ENCODE measurements at regions not wholly inside any gene's neighbourhood (a gene's known extent, or its start where the extent isn't known, plus 50 kb on each side); places are given as distances from the start of the nearest gene placed in this dataset.
"Not testable (repeated sequence)": the region's sequence is repeated elsewhere in the genome, so short reads cannot be mapped to it uniquely, and the experiment has no call there.

DNA sequence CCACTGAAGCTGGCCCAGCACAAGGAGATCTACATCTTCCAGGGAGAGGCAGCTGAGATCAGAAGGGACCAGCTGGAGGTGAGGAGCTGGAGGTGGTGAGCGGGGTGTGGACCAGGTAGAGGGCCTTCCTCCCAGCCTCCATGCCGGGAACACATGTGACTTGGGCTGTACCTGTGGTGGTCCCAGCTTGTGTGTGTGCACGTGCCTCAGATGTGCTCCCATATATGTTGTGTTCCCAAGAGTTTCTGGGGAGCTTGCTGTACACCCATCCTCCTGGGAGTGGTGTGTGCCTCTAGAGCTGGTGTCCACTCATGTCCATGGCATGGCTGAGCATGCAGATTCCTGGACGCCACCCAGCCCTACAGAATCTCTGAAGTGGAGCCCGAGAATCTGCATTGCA lies 183.7 kb upstream of the AKAP13 start:
- DNase-seq (ENCODE audit: low spot score) = not testable (repeated sequence)

DNA sequence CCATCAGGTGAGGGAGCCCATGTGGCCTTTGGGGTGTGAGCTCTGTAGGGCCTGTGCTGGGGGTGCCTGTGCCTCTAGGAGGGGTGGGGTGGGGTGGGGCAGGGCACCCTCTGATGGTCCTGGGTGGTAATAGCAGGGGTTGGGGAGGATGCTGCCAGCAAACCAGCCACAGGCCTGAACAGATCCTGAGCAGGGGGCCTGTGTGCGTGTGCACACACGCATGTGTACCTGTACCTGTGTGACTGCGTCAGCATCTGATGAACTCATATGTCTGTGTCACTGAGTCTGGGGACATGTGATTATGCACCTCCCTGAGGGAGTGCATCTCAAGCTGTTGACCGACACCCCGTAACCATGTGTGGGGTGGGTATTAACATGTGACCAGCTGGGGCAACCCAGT lies 182.8 kb upstream of the AKAP13 start:
- not testable (repeated sequence) for DNase-seq (ENCODE audit: low spot score)

DNA sequence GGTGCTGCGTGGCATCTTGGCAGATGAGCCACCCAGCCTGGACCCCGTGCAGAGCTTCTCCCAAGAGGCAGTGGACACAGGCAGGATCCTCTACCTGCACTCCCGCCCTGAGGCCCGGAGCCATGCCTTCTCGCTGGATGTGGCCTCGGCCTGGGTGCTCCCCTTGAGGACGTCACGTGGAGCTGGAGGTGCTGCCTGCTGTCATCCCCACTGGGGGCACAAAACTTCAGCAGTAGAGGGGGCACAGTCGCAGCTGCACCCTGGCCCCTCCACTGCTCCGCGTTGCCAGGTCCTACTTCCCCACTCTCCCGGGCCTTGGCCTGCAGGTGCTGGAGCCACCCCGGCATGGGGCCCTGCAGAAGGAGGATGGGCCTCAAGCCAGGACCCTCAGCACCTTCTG lies 182.0 kb upstream of the AKAP13 start:
- not testable (repeated sequence) for DNase-seq (ENCODE audit: low spot score)

DNA sequence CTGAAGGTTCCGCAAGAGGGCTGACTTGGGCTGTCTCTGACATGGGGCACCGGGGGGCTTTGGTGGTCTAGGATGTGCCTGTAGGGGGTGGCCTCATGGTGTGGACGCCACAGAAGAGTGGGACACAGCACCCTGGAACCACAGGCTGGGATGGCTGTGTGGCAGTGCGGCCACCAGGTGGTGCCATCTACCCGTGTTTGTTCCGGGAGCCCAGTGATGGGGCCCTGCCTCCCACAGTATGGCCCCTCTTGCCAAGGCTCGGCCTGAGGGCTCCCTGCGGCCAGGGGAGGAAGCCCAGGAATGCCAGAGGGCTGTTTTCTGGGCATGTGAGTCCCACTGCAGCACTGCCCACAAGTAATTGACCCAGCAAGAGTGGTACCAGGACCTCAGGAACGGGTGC lies 180.2 kb upstream of the AKAP13 start:
- DNase-seq (ENCODE audit: low spot score) = not testable (repeated sequence)

DNA sequence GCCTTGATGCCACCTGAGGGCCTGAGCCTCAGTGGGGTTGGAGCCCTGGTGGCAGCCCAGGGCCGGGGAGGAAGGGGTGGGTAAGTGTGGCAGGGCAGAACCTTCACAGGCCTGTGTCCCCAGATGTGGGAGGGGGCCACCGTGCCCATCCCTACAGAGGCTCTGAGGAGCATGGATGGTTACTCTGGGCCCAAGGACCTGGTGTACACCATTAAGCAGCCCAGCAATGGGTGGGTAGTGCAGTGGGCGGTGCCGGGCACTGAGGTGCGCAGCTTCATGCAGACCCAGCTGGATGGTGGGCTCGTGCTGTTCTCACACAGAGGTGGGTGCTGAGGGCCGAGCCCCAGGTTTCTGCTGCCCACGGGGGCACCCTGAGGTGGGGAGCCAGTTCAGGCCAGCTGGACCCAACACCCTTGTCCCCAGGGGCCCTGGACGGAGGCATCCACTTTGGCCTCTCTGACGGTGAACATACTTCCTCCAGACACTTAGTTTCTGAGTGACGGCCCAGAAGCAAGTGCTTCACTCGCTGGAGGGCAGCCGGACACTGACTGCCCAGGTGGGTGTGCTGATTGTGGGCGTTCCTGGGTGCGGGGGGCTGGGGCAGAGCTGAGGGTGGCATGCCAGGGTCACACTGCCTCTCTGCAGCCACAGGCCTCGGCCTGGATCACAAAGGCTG lies 179.1 kb upstream of the AKAP13 start:
- not testable (repeated sequence) for DNase-seq (ENCODE audit: low spot score)

DNA sequence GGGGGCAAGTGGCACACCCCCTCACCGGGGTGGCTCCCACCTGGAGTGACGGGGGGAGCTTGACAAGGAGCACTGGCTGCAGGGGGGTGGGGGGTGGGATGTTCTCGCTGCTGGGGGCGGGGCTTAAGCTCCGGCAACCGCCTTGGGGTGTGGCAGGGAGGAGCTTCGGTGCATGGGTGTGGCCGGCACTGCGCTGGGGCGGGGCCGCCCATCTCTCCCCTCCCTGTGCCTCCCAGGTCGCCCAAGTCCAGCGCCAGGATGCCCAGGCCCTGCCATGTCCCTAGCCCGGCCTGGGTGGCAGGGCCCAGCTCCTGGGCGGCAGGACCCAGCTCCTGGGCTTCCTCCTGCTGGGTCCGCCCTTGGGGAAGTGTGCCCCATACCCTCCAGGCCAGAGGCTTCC lies 175.9 kb upstream of the AKAP13 start:
- DNase-seq (ENCODE audit: low spot score) = not testable (repeated sequence)

DNA sequence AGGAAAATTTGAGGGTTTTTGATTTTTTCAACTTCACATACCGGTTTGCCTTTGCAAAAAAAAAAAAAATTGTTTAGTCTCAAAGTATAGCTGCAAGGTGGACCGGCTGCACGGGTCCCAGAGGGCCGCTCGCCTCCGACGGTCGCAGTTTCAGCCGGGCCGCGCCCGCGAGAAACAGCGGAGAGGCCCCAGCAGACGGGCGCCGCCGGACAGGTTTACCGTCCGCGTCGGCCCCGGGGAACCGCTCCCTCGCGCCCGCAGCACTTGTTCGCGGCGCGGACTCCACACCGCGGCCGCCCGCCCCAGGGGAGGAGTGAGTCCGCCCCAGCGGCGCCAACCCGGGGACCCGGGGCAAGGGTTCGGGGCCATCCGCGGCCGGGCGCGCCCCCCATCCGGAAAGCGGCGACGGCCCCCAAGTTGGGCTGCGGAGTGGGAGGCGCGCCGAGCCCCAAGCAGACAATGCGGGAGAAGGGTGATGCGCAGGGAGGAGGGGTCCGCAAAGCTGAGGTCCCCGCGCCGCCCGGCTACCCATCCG lies 146.5 kb upstream of the AKAP13 start:
- DNase-seq (ENCODE audit: low spot score) = not testable (repeated sequence)

DNA sequence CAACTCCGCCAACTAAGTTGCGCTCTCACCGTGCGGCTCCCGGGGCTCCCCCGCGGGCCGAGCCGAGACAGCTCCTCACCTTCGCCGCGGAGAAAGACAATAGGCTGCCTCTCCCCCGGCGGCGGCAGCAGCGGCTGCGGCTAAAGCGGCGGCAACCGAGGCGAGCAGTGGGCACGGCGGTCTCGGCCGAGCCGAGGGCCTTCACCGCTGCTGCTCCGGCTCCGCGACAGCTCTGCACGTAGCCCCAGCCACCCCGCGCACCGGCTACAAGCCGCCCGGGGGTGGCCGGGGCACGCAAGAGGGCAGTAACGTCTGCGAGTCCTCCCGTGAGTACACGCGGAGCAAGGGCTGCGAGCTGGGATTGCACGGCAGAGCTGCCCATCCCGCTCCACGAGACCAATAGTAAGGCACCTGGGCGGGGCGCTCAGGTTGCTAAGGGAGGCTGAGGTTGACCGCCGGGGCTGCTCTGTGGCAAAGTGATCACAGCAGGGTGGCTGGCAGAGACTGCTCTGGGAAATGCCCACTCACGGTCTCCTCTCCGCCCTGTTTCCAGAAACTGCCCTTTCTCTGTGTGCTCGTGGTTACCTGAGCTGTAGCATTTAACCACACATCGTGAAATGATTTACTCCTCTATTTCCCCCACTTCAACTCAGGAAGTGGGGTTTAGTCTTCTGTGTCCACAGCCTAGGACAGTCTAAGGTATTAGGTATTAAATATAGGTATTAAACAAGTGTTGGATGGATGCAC lies 145.8 kb upstream of the AKAP13 start:
- not testable (repeated sequence) for DNase-seq (ENCODE audit: low spot score)

DNA sequence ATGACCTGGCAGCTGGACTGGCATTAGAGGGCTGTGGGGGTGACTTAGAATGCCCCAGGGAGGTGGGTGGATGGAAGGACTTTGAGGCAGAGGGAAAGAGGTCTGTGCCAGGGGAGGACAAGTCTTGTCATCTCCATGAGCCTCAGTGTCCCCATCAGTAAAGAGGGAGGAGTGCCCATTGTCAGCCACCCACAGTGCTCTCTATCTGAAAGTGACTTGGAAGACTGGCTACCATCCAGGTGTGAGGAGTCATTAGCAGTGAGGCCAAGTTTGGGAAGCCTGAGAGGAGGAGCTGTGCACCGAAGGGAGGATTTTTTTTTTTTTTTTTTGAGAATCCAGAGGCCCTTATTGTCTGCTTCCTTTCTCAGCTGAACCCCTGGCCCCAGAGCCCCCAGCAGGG lies 136.3 kb upstream of the AKAP13 start:
- DNase-seq (ENCODE audit: low spot score) = not testable (repeated sequence)

DNA sequence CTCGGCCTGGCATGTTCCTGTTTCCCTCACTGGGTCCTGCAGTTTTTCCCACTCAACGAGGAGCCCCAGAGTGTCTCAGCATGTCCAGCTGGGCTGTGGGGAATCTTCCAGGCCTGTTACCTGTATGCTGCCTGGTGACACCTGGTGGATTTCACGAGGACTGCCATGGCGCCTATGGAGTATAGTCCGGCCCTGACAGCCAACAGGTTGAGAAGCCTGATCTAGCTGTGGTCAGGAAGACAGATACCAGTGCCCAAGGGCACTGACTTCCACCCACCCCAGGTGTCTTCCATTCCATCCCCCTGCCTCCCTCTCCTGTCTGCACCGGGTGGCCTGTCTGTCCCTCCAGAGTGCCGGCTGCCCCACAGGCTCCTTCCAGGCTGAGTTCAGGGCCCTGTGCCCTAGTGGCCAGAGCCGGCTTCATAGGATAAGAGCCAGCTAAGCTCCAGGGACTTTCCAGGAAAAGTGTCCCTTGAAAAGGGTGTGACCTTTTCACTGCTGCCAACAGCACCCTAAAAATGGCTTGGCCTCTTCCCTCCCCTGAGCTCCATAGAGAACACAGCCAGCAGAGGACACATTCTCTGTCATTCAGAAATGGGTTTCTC lies 129.4 kb upstream of the AKAP13 start:
- not testable (repeated sequence) for DNase-seq (ENCODE audit: low spot score)

DNA sequence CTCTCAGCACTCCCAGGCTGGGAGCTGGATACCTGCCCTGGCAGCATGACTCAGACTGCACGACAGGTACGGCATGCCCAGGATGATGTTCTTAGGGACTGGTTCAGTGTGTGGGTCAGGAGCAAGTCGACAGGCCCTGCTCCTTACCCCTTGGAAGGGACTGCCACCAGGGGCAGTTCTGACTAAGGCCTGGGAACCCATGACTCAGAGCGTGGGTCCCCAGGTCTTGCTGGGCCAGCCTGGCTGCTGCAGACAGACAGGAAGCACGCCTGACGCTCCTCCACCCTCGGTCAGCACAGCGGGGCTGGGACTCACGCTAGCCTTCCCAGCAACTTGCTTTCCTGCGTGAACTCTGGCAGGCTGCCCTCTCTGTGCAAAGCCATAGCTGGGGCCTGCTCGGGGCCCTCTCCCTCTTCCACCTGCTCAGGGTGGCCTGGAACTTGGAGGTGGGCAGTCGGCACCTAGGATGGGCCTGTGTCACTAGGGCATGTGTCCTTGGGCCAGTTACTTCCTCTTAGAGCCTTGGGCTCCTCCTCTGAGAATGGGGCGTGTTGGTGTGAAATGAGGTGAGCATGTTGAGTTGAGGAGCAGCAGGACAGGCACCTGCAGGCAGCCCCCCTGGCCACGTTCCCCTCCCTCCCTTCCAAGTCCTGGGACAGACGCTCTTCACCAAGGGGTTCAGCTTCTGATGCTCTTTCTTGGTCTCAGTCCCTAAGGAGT lies 127.0 kb upstream of the AKAP13 start:
- not testable (repeated sequence) for DNase-seq (ENCODE audit: low spot score)

DNA sequence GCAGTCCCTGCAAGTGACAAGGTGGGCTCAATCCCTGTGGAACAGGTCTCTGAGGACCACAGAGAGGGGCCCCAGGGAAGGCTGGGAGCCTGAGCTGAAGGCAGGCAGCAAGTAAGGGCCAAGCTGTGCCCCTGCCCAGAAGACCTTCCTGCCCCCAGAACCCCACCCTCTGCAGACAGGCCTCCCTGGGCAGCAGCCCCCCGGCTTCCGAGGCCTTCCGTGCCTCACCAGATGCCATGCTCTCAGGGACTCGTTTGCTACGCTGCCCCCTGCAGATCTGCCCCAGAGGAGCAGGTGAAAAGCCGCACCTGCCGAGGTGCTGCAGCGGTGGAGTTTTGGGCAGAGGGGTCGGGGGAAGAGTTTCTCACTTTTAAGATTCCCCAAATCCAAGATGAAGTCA lies 125.4 kb upstream of the AKAP13 start:
- DNase-seq (ENCODE audit: low spot score) = not testable (repeated sequence)

DNA sequence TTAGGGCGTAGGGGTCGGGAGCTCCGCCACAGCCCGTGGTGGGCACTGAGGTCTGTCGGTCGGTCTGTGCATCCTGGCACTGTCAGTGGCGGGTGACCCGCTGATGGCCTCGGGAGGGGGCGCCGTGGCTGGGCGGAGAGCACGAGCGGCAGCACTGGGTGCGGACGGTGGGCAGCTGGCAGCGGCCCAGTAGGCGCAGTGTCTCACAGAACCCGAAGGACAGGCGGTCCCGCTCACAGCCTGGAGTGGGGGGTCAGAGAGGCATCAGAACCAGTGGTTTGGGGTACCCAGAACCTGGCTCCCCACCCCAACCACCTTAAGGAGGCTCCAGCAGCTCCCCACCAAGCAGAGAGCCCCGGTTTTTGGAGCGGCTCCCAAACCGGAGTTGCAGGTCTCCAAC lies 124.9 kb upstream of the AKAP13 start:
- DNase-seq (ENCODE audit: low spot score) = not testable (repeated sequence)

DNA sequence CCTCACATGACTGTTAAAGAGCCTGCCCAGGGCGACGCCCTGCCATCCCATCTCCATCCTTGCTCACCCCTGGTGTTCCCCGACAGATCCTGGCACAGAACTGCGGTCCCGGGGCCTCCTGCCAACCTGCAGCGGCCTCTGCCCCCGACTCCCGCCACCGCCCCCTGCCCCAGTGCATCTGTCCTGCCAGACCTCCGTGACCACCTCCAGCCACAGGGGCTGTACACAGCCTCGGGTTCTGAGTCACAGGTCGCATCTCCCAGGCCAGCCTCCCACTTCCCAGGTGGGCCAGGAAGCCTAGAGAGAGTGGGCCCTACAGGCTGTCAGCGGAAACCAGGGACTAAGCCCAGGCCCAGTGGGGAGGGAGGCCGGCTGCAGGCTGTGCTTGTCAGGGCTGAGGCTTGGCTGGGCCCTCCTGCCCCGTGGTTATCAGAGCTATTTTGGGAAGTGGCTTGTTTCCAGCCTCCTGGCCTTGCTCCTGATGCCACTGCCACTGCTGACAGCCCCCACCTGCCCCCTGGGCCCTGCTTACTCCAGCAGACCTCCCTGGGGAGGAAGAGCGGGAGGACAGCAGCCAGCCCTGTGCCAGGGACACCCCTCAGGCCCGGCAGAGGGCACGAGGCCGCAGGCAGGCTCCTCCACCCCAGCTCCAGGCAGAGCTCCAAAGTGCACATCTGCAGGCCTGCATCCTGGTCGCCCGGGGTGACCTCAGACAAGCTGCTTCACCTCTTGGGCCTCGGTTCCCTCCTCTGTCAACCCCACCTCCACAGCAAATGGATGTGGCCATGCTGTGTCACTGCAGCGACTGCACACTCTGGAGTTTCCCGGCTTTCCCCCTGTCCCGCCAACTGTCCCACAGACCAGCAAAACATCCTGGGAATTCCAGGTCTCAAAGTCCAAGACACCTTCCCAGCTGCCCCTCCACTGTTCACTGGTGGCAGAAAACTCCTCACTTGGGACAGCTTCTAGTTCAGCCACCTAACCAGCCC lies 124.1 kb upstream of the AKAP13 start:
- DNase-seq (ENCODE audit: low spot score) = not testable (repeated sequence)

DNA sequence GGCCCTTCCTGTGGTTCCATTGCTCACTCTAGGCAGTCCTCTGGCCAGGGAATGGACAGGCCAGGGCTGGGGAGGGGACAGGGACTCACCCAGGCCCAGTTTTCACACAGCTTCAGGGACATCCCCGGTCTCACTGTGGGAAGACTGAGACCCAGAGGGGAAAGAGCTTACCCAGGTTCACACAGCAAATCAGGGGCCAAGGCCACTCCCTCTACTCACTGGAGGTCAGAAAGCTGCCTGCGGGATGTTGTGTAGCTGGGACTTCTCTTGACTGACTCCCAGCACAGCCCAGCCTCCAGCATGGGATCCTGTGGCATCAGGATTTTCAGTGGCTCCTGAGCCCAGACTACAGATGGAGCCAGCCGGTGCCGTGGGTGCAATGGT lies 122.3 kb upstream of the AKAP13 start:
- not testable (repeated sequence) for DNase-seq (ENCODE audit: low spot score)

DNA sequence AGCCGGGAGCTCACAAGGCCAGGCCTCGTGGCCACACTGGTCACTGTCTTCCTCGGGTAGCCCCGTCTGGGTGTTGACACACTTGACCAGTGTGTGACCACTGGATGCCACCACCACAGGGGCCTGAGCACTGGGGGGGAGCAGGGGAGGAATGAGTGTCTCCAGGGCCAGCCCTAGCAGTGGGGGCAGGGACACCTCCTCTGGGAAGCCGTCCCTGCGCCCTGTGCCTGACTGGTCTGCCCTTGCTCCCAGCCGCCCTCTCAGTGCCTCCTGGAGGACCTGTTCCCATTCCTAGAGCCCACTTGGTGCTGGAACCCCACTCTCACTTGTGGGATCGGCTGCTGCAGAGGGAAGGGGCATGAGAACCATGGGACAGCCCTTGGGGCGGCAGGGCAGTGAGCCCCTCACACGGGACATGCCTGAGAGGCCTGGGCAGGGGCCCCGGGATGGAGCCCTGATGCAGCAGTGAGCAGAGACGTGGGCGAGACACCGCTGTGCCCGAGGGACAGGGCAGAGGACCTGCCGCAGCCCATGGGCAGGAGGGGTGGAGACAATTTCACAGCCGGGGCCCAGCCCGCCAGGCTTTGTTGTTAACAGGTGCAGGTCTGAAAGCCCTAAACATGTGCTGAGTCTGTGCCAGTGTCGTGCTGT lies 121.7 kb upstream of the AKAP13 start:
- not testable (repeated sequence) for DNase-seq (ENCODE audit: low spot score)

DNA sequence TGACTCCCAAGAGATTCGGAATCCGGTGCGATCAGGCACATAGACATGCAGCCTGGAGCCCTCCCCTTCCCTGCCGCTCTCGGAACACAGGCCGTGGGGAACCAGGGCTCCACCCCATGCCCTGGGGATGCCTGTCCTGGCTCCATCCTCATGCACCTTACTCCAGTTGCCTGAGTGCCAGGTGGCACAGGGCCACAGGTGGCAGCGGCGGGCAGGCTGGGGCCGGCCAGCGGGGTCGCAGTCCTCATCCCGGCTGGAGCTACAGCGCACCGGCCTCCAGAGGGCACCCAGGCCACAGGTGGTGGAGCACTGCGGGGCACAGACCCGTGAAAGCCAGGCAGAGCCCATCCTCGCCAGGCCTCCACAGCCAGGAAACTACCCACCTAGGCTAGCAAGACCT lies 119.9 kb upstream of the AKAP13 start:
- DNase-seq (ENCODE audit: low spot score) = not testable (repeated sequence)

DNA sequence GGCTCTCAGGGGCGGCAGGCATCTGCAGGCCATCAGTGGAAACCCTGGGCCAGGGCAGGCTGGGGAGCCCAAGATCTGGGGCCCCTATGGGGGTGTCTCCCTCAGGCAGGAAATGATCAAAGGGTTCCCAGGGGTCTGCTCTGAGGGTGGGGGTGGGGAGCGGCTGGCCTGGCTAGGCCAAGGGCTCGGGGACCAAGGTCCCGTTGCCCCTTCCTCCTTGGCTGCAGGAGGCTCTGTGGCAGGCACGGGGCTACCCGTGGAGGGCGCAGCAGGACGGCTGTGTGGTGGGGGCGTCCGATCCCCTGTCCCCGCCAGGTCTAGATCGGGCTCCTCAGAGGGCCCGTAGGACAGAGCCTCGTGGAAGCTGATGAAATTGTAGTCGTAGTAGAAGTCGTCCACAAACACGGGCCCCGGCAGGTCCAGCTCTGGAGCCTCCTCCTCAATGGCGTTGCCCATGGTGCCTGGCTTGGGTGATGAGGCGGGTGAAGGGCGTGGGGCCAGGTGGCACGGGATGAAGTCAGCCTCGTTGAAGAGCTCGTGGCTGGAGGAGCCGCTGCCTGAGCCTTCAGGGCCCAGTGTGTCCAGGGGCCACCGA lies 117.8 kb upstream of the AKAP13 start:
- DNase-seq (ENCODE audit: low spot score) = not testable (repeated sequence)

DNA sequence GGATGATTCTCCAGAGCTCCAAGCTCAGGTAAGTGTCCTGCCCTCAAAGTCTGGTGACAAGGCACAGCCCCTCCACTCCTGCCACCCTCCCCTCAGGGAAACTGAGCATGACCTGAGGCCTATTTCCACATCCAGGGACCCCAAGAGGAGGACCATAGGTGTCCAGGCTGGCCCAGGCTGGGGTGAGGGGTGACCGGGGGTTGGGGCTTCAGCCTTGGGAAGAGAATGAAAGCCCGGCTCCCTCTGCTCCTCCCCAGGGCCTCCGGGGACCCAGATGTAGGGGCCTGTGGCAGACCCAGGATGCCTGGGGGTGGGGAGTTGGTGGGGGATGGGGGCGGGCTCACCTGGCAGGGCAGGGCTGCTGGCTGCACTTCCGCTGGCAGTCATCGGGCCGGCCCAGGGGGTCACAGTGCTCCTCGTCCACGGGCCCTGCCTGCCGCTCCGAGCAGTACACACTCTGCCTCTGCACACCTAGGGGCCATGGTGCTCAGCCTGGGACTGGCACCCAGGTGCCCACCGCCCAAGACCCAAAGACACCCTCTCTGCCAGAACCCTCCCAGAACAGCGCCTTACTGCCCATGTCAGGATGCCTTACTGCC lies 116.5 kb upstream of the AKAP13 start:
- not testable (repeated sequence) for DNase-seq (ENCODE audit: low spot score)
